GM19035 (cell line): ENCODE measurements at regions not wholly inside any gene's neighbourhood (a gene's known extent, or its start where the extent isn't known, plus 50 kb on each side); places are given as distances from the start of the nearest gene placed in this dataset.

ENCODE experiments used
- ATAC-seq: cut with Tn5 transposase; IDR thresholded peaks from one replicate; pipeline ENCODE4 v1.9.1; 2021; ENCODE audit not compliant: unreplicated experiment

DNA sequence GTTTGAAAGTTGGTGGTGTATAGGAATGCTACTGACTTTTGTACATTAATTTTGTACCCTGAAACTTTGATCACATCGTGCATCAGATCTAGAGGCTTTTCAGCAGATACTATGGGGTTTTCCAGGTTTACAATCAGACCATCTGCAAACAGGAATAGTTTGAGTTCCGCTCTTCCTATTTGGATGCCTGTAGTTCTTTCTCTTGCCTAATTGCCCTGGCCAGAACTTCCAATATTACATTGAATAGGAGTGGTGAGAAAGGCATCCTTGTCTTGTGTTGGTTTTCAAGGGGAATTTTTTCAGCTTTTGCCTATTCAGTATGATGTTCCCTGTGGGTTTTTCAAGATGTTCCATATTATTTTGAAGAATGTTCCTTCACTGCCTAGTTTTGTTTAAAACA, 633.5 kb downstream of the KCNJ3 start:
- no peak for ATAC-seq

DNA sequence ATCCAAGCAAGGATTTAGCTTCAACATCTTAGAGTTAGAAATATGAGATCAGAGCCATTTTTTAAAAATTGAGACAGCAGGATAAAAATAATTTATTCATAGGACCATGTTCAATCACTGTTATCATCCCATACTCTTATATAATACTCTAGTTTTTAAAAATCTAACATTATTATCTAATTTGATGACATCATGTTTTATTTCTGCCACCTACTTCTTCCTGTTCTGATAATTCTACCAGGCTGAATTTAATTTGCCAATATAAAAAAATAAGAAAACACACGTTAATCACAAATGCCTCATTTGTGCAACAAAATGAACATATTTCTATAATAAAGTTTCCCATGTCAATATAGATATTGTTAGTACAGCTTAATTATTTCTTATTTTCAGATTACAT, 621.7 kb downstream of the KCNJ3 start:
- ATAC-seq: no peak

DNA sequence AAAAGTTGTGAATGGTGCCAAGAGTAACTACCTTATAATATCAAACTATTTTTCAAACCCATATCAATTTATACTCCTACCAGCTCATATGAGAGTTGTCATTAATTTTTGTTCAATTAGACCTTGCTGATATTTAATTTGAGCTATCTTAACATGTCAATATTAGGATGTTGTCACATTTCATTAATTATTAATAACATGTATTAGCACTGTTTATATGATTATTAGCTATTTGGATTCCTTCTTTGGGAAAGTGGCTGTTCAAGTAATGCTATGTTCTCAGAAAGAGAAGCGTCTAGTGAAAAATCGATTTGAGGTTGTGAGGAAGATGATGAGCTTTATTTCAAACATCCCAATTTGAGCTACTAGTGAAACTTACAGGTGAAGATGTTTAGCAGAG, 620.2 kb downstream of the KCNJ3 start:
- no peak for ATAC-seq

GRCh38 chr2:155315768-155316167, 617.3 kb downstream of the KCNJ3 start:
- no peak for ATAC-seq

DNA sequence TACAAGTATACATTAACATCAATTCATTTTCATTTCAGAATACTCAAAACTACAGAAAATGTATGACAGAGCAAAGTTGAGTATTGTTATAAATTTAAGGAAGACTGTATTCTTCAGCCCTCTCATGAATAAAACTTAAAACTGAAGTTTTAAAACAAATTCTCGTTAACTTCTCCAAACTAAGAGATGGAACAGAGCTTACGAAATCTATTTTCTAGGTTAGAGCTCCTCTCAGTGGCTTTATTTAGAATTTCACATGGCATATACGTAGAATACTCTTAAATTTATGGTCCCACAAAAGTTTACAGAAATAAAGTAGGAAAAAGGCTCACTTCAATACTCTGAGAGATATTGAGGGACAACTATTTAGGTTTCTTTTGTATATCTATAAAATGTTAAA, 612.1 kb downstream of the KCNJ3 start:
- peak; percentile 63 for ATAC-seq

GRCh38 chr2:155309483-155309882, 611.0 kb downstream of the KCNJ3 start:
- no peak for ATAC-seq

- ATAC-seq: no peak
These were observed 610.0 kb downstream of the KCNJ3 start for GRCh38 chr2:155308367-155309009.

DNA sequence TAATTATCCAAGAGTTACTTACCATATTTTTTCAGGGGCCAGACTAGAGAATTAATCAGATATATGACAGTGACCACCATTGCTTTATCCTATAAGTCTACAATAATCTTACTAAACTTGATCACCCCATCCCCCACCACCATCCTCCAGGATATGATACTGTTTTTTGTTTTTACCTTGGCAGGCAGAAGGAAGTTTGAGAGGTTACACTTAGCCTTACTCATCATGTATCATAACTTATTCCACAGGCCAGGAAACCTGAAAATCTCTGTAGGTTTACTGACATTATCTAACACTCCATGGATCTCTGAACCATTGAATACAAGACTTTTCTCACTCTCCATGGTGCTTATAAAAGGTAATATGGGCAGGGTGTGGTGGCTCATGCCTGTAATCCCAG, 602.7 kb downstream of the KCNJ3 start:
- no peak for ATAC-seq

DNA sequence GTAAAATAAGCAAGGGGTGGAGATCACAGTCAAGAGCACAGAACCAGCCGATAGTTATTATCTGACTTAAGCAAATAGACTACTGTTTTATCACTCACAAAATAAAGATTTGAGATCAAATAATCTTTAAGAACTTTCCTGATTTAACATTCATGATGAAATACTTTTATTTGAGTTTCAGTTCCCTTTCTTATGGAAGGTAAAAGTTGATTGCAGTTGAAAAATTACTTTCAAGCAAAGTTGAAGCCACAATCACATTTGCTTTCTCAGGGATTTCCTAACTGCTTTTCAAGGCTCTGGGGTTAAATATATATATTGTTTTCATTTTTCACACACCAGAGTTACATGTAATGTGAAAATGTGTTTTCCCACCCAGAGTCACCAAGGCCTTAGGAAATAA, 599.5 kb downstream of the KCNJ3 start:
- no peak for ATAC-seq

GRCh38 chr2:155294358-155294757, 595.9 kb downstream of the KCNJ3 start:
- no peak for ATAC-seq

DNA sequence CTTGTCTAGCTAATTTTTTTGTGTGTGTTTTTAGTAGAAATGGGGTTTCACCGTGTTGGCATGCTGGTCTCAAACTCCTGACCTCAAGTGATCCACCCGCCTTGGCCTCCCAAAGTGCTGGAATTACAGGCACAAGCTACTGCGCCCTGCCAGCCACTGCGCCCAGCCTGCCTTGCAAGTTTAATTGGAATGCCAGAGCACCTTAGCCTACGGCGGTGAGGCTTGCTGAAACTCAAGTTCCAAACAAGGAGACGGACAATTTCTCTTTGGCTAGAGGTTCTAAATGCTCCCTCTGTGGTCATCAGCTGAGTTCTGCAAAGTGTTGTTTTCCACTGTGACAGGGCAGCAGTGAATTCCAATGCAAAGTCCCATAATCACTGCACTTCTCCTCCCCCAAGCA, 583.4 kb downstream of the KCNJ3 start:
- ATAC-seq: no peak

GRCh38 chr2:155273323-155273722, 574.8 kb downstream of the KCNJ3 start:
- no peak for ATAC-seq

DNA sequence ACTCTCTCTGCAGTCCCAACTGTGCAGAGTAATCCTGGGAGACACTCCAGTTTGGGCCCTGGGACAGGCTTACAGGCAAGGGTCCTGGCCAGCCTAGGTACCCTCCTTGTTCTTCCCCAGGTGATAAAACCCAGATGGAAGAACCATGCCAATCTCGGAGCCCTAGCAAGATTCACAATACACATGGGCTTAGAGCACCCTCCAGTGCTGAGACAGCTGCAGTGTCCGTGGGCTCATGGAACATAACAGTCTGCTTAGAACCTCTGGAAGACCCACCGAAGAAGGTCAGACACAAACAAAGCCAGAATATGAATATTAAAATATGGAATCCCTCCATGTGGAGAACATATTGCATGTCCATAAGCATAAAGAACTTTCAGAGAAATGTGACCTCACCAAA, 568.1 kb downstream of the KCNJ3 start:
- ATAC-seq: peak; percentile 46

- peak; percentile 22 for ATAC-seq
These were observed 567.6 kb downstream of the KCNJ3 start for GRCh38 chr2:155266109-155266508.

DNA sequence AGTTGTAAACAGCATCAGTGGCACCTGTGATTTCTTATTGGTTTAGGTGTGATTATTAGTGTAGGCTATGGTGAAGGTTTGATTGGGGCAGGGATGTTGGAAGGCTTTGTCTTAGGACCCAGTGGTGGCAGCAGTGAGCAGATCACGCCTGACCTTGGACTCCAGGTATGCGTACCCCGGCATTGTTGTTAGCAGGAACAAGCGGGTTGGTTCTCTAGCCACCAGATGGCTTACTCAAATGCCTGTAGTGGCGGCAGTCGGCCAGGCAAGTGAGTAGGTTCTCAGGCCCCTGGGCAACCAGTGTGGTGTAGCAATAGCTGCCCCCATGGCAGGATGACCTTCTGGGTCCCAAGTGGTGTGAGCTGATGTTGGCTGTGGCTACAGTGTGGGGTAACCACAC, 558.3 kb downstream of the KCNJ3 start:
- ATAC-seq: no peak

- peak; percentile 74 for ATAC-seq
These were observed 552.3 kb downstream of the KCNJ3 start for GRCh38 chr2:155250800-155251199.

DNA sequence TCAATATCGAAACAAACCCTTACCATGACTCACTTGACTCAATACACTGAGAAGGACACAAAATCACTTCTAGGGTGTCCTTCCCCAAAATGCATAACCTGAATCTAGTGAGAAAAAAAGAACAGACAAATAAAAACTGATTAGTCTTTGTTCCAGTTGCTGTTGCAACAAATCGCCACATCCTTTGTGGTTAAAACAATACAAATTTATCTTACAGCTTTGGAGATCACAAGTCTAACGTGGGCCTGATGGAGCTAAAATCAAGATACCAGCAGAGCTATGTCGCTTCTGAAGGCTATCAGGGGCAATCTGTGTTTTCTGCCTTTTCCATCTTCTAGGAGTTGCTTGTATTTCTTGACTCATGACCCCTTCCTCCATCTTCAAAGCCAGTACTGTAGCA, 541.7 kb downstream of the KCNJ3 start:
- no peak for ATAC-seq

- no peak for ATAC-seq
These were observed 537.2 kb downstream of the KCNJ3 start for GRCh38 chr2:155235710-155236109.

GRCh38 chr2:155223781-155224406, 525.4 kb downstream of the KCNJ3 start:
- peak; percentile 60 for ATAC-seq

DNA sequence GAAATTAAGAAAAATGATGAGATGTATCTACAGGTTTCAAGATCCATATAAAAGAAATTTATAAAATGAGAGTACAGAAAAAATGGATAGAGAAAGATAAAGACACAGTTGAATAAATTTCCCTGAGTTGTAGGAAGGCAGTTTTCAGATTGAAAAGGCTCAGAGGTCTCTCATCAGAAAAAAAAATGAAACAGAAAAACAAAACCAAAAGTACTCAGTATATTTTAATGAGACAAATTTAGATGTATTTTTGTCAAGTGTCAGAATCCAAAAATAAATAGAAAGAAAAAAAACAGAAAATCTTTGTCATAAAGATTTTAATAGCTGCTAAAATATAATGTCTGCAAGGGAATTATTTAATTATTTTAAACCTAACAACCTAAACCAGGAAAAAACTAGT, 520.5 kb downstream of the KCNJ3 start:
- peak; percentile 76 for ATAC-seq

- peak; percentile 40 for ATAC-seq
These were observed 519.9 kb downstream of the KCNJ3 start for GRCh38 chr2:155218292-155218924.

DNA sequence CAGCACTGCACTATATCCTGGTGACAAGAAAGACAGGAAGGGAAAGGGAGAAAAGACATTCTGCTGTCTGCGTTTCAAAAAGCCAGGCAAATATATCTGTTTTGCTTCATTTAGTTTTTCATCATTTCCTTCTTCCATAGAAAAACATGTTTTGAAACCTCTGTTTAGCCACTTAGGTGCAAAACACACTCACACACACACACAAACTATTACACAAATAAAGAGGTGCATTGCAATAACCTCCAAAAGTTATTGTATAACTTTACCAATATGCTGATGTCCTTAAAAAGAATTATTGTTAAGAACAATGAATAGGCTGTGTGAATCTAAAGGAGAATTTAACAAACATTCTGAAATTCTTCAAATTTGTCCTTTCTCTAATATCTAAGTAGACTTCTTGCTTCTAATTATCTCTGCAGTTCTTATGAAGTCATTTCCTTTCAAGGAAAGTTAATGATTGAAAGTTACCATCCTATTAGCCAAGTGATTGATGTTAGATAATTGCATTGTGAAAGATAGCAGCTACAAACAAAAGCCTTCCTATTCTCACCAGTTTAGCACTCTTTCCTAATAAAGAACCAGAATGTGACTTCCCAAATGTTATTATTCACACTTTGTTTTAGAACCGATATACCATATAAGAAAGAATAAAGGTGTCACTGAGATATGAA, 516.7 kb downstream of the KCNJ3 start:
- no peak for ATAC-seq
